Epidermal melanocyte (primary cell): ENCODE measurements at regions not wholly inside any gene's neighbourhood (a gene's known extent, or its start where the extent isn't known, plus 50 kb on each side); places are given as distances from the start of the nearest gene placed in this dataset.
"Not testable (repeated sequence)": the region's sequence is repeated elsewhere in the genome, so short reads cannot be mapped to it uniquely, and the experiment has no call there.

ENCODE experiments used
- DNase-seq: peaks from one replicate; pipeline ENCODE4 v3.0.0; 2011; ENCODE audit warnings: low spot score; ENCODE audit not compliant: insufficient read length

DNA sequence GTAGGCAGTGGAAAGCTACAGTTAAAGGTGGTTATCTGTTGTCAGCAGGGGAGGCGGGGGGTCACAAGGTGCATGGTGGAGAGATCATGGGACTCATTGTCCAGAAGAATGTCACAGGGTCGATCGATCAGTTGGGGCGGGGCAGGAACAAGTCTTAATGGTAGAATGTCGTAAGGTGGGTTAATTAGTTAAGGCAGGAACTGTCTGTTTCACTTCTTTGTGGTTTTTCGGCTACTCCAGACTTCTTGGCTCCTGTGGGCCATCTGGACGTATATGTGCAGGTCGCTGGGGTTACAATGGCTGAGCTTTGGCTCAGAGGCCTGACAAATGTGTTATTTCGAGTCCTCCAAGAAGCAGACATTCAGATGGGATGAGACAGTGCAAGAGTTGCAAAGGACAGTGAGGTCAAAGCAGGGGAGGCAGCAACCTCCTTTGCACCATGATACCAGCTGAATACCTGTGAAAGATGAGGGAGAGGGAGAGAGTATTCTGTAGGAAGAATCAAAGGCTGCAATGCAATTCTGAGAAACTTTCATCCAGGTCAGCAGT is 246.9 kb upstream of the TMEM132C start:
- DNase-seq: no peak

DNA sequence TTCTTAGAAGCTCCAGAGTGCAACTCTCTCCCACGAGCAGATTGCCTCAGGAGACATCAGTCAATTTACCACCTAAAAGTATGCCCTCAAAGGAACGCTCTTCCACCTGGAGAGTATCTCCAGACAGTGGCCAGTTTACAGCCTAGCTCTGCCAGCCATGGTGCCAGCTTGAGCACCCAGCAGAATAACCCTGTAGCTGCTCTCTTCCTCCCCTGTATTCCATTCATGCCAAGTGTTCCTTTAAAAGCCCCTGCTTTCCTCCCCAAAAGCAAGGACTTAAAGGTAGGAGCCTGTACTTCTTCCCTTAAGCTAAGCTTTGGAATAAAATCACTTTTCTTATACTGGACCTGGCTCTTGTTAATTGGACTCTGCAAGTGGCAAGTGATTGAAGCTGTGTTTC is 245.4 kb upstream of the TMEM132C start:
- DNase-seq: no peak

- no peak for DNase-seq
Measured at GRCh38 chr12:128025589-128026245, 241.3 kb upstream of the TMEM132C start.

DNA sequence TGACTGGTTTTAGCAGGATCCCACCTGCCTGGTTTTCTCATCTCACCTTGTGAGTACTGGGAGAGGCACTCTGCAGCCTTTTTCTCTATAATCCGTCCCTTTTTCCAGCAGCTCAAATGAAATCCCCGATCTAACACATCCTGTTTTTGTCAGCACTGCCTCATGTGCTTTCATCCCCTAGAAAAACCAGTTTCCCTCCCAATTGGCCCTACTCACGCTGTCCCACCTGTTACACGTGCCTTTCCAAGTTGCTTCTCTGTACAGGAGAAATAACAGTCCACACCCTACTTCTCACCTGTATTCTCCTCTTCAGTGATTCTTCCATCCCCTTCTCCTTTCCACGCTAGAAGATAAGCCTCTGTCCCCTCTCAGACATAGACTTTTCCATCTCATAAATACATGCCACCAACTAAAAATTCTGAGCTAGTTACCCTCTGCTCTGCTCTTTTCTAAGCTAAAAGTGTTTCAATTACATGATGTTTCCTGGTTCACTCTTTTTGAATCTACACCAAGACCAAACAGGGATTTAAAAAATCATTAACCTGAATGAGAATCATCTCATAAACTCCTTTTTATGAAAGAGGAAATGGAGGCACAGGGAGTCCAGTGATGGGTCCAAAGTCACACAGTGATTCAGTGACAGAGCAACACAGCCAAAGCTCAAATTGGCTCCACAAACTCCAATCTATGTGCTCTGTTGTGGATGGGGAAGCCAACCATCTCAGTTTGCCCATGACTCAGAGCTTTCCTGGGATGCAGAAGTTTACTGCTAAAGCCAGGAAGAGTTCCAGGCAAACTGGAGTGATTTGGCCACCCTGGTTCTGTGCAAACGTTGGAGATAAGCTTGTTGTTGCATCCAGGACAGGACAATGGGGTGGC is 240.0 kb upstream of the TMEM132C start:
- DNase-seq: no peak

GRCh38 chr12:128033473-128033872 is 233.5 kb upstream of the TMEM132C start:
- no peak for DNase-seq

DNA sequence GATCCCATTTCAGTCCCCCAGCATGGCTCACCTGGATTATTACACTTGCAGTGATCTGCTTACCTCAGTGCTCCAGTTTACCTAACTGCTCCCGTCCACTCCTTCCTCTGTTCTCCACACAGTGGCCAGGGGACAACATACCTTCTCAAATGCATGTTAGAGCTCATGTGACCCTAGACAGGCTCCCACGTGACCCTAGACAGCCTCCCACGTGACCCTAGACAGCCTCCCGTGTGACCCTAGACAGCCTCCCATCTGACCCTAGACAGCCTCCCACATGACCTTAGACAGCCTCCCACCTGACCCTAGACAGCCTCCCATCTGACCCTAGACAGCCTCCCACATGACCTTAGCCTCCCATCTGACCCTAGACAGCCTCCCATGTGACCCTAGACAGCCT is 226.0 kb upstream of the TMEM132C start:
- DNase-seq: no peak

DNA sequence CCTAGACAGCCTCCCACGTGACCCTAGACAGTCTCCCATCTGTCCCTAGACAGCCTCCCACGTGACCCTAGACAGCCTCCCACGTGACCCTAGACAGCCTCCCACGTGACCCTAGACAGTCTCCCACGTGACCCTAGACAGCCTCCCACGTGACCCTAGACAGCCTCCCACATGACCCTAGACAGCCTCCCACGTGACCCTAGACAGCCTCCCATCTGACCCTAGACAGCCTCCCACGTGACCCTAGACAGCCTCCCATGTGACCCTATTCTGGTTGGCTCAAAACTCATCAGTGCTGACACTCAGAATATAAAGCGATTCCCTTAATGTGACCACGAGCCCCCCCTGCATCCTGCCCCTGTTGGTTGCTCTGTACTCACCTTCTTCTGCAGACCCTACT is 224.7 kb upstream of the TMEM132C start:
- not testable (repeated sequence) for DNase-seq

DNA sequence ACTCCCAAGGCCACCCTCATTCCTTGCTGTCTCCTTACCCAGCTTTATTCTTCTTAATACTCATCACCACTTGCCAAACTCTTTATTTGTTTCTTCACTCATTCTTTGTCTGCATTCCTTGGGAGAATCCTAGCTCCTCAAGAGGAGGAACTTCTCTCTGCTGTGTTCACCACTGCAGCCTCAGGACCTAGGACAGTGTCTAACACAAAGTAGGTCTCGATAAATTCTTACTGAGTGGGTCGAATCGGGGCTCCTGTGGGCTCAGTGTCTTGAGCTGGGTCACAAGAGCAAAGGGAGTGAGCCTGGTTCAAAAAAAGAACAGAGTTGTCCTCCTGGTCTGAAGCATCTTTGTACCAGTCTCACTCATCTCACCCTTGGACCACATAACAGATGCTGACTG is 224.1 kb upstream of the TMEM132C start:
- DNase-seq: no peak

- no peak for DNase-seq
Measured at GRCh38 chr12:128043317-128043716, 223.7 kb upstream of the TMEM132C start.

DNA sequence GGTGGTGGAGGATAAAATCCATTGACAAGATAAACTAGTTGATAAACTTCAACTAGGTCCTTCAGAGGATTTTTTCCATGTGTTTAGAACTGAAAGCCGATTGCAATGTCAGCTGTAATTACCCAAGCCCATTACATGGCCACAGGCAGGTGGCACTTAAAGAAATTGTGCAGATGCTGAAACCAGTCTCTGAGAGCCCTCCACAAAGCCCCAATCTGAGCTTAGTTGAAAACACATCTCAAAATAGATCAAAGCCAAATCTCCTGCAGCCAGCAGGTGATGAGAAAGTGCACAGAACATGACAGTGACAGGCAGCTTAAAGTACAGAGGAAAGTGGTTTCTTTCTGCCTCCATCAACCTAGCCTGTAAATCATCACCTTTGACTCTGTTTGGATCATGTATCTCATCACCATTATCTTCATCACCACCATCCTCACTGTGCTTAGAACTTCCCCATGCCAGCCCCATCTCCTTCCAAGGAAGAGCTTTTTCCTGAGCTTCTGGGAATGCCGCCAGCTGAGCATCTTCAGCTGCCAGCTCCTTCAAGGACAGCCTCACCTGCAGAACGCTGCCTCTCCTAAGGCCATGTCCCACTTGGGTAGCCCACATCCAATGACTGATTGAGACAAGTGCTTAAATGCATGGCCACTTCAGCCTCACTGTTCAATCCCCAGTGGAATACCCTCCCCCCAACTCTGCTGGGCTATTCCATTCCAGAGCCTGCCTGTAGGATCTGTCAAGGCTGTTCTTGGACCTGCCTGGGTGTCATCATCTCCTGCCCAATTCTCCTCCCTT is 219.5 kb upstream of the TMEM132C start:
- DNase-seq: no peak

DNA sequence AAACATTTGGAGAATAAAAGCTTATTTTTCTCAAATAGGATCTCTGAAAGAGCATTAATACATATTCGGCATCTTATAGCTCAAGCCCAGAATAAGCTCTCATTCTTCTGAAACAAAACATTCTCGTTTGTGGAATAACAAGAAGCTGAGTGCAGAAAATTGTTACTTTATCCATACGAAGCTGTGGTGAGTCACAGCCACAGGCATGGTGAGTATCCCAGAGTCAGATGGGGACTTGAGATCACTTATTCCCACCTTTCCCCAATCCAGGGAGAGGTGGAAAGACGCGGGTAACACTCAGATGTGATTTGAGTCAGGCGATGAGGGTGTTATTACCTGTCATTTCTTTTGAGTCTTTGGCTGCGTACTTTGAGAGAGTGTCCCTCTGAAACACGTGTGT is 214.6 kb upstream of the TMEM132C start:
- no peak for DNase-seq

GRCh38 chr12:128052777-128053176 is 214.2 kb upstream of the TMEM132C start:
- DNase-seq: no peak

DNA sequence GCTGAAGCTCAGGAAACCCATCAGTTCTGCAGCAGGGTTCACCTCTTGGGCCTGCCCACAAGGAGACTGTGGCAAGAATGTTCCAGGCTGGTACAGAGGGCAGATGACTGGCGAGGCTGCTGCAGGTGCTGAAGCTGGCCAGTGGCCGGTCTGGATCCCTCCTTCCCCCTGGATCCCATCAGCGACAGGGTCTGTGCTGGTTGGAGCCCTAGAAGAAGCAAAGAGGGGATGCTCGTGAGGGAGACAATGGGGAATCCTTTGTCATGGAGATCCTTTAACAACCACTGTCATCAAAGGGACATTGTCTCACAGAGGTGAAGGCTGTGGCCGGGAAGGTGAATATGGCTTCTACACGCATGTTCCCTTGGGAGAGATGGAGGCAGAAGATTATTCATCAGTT is 211.4 kb upstream of the TMEM132C start:
- DNase-seq: no peak

DNA sequence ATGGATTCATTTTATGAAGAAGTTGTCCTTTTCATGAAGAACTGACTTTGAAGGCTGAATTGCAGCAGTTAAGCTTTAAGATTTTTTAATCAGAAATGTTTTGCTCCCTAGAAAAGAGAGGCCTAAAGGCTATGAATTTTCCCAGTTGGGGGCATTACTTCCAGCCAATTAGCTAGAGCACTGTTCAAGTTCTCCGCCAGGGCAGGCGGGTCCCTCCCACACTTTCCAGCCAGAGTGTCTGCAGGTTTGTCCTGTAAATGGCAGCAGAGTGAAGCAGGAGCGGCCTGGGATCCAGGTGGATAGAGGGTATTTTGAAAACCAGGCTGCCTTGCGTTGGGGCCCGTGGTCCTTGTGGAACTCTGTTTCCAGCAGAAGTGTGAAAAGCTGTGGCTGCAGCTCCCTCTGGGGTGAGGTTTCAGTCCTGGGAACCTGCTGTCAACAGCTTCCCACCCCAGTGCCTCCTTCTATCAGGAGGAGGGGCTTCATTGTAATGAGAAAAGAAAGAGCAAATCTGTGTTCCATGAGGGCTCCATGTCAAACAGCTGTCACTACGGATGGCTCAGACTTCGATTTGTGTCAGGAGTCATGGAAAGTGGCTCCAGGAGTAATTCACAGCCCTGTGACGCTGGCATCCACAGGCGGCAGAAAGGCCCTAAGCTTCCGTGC is 210.7 kb upstream of the TMEM132C start:
- no peak for DNase-seq

GRCh38 chr12:128057586-128057985 is 209.4 kb upstream of the TMEM132C start:
- DNase-seq: no peak

GRCh38 chr12:128059621-128060370 is 207.2 kb upstream of the TMEM132C start:
- no peak for DNase-seq

GRCh38 chr12:128068211-128068610 is 198.8 kb upstream of the TMEM132C start:
- no peak for DNase-seq

DNA sequence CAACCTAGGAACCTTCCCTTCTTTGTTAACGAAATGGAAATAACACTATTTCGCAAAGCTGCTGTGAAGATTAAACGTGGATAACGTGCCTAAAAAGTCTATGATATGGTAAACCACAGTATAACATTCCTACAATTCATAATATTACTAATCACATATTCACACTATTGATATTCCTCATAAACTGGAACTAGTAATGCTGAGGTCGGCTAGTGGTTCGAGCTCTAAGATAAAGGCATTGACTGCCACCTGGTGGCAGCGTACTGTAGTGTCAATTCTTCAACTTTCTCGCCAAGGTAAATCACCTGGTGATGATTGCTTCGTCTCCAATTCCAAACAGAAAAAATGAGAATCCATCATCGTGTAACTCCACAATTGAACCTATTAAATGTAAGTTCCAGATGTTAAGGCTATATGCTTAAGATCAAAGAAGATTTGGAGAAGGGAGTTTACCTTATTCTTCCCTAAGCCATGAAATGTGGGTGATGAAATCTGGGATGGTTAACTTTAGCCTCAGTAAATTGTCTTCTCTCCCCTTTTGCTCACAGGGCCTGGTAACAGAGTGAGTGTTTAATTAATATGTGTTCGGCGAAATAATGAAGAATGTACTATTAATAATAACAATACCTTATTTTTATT is 197.5 kb upstream of the TMEM132C start:
- DNase-seq: no peak

GRCh38 chr12:128073937-128074336 is 193.0 kb upstream of the TMEM132C start:
- DNase-seq: no peak

- no peak for DNase-seq
Measured at GRCh38 chr12:128075332-128075731, 191.6 kb upstream of the TMEM132C start.
